HG03342 (cell line): ENCODE measurements at regions not wholly inside any gene's neighbourhood (a gene's known extent, or its start where the extent isn't known, plus 50 kb on each side); places are given as distances from the start of the nearest gene placed in this dataset.

Experiments used
- ATAC-seq: cut with Tn5 transposase; IDR thresholded peaks from one replicate; pipeline ENCODE4 v1.9.1; 2021; ENCODE audit warnings: mild to moderate bottlenecking, moderate library complexity; ENCODE audit not compliant: unreplicated experiment

DNA sequence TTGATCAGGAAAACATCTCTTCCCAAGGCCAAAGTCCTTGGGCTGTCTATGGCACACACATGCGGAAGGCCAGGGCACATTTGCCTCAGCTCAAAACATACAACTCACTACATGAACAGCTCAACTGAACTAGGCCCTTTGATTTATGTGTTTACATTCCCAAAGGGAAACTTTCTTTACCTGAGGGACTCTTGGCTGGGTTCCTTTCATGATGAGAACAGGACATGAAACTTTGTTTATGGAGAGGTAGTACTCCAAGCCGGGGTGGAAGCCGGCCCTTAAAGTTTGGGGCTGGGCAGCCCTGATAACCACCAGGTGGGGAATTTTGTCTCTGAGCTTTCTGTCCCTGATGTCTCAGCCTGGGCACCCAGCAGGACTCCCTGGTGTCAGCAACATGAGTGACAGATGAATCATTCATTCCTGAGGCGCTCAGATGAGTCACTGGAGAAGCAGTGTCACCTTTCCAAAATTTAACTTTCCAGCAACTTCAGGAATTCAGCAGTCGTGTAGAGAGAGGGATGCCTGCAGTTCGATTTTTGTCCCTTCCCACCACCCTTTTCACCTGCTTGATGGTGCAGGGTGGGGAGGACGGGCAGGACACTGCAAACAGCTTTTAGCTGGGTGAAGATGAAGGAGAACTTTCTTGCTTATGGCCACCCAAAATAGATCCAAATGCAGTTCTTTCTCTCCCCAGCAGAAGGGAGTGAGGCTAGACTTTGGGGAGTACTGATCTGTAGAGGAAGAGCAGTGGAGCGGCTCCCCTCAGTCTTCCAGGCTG is 331.6 kb downstream of the DYSF start:
- no peak for ATAC-seq

DNA sequence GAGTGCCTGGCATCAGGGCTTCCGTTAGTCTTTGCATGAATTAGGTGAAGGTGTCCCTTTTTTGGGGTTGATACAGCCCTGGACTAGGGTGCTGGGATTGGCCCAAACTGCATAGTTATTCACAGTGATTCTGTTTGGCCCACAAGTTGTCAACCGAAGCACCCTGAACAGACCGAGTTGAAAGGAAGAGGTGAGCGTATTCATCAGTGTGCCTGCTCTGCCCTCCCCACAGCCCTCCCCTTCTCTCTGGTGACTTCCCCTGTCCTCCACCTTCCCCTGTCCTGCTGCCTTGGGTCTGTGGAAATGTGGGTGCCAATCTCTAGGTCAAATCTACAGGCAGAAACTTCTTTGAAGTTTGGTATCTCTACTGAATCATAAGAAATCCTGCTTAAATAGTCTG is 330.5 kb downstream of the DYSF start:
- no peak for ATAC-seq

DNA sequence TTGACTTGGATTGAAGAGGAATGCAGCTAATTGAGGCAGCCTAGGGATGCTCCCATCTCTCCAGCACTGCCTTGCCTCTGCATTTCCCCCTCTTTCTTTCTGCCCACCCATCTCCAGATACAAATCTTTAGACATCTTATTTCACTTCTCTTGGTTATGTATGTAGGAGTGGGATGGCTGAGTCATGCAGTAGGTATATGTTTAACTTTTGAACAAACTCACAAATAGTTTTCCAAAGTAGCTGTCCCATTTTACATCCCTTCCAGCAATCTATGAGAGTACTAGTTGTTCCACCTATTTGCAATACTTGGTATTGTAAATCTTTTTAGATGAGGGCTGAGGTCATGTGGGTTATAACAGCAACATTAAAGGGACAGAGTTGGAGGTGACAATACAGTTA is 329.9 kb downstream of the DYSF start:
- no peak for ATAC-seq

DNA sequence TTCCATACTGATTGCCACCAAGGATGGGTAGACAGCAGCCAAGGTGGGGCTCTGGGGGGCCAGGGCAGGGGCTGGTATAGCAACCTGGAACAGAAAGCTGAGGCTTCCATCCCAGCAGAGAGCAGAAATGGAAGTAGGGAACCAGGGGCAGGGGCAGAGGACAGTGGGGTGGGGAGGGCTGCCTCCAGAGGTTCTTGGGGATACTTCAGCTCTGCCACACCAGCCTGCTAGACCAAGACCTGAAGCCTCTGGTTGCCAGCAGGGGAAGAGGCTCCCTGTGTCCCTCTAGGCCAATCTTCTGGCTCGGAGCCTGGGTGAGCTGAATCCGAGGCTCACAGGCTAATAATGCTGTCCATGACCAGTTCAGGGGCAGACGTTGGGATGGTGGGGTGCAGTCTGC is 329.0 kb downstream of the DYSF start:
- ATAC-seq: no peak

DNA sequence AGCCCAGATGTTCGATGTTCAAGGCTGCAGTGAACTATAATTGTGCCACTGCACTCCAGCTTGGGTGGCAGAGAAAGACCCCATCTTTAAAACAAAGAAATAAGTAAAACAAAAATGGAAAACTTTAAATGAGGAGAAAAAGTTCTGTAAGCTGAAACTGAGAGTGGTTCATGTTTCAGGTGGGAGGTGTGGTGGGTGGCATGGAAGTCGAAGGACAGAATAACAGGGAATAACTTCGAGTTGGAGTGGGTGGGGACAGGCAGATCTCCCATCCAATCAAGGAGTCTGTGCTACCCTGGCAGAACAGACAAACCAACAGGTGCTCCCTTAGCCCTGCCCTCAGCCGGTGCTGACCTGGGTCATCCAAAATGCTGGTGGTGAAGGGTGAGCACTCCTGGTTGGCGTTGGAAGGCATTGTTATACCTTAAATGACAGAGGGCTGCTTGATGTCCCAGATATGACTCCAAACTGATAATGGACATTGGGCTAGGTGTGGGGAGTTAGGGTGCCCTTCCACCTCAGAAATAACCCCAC is 328.4 kb downstream of the DYSF start:
- no peak for ATAC-seq

DNA sequence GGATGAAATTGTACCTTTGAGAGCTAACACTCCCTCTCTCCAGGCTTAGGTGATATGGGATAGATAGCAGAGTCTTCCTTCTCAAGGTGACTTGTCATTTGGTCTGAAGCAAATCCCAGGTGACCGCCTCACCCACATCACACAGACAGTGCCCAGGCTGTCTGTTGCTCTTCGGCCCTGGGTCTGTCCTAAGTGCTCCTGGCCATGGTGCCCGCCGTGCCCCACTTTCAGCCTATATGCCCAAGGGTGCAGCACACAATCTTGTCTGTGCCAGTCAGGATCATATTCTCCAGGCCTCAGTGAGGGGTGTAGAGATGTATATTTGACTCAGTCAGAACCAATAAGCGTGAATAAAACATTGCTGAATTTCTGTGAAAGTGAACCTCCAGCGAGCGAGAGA is 326.8 kb downstream of the DYSF start:
- no peak for ATAC-seq

DNA sequence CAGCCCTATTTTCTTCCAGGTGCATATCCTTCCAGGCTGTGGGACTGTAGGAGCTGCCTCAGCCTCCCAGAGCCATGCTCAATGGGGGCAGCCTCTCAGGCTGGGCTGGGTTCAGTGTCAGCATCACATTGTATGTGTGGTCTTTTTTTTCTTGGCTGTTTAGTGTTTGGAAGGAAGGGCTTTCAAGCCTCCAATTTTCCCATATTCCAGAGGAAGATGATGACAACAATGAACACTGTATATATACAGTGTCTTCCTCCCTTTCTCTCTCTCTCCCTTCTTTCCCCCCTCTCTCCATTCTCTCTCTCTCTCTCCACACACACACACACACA is 326.4 kb downstream of the DYSF start:
- ATAC-seq: no peak

DNA sequence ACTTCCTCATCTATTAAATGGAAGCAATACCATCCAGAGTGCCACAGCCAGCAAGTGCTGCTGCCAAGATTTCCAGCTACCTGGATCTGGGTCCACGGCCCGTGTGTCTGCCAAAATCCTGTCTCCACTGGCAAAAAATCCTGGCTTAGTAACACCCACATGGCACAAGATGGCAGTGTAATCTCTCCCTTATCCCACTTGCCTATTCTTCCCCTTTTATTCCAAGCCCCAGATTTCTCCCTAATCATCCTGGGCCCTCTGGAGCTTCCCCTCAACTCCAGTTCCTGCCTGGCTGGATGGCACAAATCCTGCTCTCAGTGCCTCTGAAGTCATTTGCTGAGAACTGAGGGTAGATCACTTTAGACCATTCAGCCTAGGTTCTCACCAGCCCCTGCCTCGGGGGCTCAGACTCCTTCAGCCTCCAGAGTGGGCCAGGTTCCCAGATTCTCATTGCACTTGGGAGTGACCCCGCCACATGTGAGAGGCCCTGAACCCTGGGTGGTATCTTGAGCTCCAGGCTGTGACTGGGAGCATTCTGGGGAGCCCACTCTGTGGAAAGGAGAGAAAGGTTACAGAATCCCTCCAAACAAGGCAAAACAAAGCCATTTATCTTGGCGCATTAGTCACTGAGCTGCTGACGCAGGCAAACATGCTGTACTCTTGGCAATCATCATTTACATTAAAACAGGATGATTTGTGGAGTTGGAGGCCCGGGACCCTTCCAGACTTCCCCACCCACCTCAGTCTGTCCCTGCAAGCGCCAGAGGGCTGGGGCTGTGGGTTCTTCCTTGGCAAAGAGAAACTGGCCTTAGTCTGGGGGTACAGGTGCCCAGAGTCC is 325.8 kb downstream of the DYSF start:
- no peak for ATAC-seq

DNA sequence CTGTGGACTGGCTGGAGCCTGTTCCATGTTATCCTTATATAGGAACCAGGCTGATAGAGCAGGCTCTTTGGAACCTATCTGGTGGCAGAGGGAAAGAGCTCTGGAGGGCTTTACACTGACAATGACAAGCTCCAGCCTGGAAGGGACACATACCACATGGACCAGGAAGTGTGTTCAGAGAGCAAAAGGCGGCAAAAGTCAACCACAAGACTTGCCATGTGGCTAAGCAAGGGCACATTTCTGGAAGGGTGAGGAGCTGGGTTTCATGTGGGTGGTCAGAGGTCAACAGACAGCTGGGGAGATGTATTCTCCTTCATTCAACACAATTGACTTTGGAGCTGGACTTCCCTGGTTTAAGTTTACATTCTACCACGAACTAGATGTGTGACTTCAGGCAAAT is 325.2 kb downstream of the DYSF start:
- ATAC-seq: no peak

DNA sequence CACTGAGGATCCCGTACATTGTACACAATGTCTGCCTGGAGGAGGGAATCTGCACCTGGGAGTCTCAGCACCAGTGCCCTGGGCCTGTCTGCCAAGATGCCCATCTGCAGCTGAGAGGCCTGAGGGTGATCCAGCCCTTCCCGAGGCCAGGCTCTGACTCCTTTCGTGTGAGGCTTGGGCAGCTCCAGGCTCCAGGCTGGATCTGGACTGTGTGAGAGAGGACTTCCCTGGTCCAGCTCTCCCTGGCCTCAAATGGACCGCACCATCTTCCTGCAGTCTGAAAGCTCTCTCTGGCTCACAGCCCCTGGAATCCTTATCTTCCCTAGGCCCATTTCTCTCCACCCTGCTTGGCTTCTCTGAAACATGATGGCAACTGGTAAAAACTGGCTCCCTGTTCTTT is 324.6 kb downstream of the DYSF start:
- no peak for ATAC-seq

DNA sequence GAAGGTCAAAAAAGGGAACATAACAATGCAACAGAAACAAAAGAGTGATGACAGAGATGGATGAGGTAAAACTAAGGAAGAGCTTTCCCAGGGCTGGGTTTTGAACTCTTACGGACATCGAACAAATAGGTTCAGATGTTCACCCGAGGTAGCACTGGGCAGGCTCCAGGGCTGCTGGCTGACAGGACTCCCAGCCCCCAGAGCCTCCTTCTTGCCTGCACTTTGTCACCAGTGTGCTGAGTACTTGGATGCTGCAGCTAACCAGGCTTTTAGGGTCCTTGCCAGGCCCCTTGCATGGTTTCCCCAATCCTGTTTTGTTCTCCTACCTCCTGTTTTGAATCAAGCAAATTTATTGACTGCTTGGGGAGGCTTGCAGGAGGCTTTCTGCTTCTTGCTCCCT is 322.9 kb downstream of the DYSF start:
- no peak for ATAC-seq

DNA sequence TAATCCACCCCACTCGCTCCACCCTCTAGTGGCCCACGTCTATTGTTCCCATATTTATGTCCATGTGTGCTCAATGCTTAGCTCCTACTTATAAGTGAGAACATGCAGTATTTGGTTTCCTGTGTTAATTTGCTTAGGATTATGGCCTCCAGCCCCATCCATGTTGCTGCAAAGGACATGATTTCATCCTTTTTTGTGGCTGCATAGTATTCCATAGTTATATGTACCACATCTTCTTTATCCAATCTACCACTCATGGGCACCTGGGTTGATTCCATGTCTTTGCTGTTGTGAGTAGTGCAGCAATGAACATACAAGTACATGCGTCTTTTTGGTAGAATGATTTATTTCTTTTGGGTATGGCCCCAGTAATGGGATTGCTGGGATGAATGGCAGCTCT is 319.9 kb downstream of the DYSF start:
- no peak for ATAC-seq

DNA sequence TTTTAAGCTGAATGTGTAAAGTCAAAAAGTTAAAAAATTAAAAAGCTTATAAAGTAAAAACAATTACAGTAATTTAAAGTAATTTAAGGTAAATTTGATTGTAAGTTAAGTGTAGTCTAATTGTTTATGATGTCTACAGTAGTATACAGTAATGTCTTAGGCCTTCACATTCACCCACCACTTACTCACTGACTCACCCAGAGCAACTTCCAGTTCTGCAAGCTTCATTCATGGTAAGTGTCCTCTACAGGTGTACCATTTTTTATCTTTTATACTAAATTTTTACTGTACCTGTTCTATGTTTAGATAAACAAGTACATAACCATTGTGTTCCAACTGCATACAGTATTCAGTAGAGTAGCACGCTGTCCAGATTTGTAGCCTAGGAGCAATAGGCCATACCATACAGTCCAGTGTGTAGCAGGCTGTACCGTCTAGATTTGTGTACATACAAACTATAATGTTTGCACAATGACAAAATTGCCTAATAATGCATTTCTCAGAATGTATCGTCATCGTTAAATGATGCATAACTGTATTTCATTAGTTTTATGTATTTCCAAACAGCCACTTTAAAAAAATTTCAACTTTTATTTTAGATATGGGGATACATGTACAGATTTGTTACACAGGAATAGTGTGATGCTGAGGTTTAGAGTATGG is 319.3 kb downstream of the DYSF start:
- ATAC-seq: no peak

DNA sequence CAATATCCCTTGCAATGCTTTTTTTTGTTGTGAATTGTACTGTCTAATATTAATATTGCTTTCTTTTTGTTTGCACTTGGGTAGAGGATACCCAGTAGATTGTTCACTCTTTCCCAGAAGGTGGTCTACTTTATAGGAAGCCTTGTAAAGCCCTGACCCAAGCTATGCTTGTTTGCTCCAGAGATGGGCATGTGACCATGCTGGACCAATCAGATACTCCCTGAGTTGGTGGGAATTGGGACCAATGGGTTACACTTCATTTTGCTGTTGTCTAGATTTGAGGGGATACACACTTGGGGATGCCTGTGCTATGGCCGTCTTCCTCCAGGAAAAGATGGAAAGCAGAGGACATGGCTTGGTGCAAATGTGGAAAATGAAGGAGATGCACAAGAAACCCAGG is 314.3 kb downstream of the DYSF start:
- ATAC-seq: no peak

DNA sequence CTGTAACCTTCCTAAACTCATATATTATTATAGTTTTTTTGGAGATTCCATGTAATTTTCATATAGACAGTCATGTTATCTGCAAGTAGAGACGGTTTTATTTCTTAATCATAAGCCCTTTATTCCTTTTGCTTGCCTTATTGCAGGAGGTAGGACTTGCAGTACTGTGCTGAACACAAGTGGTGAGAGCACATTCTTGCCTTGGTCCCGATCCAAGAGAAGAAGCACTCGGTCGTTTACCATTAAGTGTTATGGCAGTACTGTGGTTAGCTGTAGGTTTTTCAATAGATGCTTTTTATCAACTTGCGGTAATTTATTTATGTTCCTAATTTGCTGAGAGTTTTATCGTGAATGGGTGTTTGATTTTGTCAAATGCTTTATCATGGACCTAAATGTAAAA is 305.7 kb downstream of the DYSF start:
- no peak for ATAC-seq

DNA sequence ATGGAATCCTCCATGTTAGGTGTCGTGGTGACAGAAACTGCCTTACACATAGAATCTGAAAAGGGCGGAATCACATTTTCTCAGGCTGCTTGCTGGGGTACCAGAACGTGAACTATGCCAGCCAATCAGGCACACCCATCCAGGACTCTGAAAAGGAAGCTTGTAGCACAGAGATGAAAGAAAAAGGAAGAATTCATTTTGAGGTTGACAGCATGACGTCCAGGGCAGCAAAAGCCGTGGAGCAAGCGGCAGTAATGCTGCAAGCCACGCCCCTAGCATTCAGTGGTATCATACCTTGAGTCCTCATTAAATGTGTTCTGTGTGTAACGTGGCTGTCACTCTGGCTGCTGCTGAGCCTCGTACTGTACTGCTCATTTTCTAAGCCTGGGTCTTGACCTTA is 304.0 kb downstream of the DYSF start:
- no peak for ATAC-seq

DNA sequence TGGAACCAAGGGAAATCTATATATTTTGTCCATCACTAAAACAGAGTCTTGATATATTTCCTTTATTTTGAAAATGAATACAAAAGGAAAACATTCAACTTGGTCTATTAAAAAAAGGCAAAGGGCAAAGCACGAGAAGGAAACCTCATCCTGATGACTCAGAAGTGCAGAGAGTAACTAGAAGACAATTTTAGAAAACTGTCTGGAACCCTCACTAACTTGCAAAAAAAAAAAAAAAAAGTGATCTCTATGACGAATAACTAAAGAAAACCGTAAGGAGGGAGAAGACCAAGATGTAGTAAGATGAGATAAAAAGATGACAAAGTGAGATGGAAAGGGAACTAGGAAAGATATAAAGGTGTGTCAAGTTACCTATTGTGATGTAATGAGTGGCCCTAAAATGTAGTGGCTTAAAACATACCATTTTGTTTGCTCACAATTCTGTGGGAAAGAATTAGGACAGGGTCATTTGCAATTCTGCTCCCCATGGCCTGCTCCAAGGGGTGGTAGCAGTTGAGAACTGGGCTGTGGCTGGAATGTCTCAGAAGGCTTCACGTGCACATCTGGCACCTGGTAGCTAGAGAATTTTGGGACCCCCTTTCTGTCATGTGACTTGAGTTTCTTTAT is 303.0 kb downstream of the DYSF start:
- ATAC-seq: no peak

DNA sequence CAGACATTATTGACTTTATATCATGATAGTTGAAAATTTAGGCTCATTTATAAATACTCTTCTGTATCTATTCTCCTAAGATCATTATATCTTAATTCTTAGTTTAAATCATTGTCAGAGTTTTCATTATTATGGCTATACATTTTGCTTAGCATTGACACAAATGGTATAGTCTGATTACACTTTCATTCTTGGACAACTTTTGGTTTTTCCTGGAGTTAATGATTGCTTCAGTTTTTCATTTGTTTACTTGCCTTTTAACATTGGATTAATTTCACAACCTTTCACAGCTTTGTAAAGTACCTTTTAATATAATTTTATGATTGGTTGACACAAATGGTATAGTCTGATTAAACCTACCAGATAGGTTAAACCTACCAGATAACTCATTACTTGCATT is 298.2 kb downstream of the DYSF start:
- ATAC-seq: no peak

DNA sequence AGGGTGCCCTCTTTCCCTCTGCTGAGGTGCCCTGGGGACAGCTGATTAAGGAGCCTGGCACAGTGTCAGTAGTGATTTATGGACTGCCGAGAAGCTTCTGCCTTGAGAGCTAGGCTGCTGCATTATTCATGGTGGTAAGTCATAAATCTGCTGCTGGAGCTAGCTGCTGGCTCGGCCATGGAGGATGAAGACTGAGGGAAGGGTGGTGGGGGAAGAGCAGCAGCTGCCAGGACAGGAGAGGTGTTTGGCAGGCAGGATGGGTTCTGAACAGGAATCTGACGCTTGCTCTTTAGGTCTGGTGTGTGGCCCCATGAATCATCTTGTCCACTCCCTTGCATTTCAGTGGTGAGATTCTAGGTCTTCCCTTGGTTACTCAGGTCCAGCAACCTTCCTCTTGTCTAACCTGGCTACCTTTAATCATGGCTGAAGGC is 296.3 kb downstream of the DYSF start:
- no peak for ATAC-seq

DNA sequence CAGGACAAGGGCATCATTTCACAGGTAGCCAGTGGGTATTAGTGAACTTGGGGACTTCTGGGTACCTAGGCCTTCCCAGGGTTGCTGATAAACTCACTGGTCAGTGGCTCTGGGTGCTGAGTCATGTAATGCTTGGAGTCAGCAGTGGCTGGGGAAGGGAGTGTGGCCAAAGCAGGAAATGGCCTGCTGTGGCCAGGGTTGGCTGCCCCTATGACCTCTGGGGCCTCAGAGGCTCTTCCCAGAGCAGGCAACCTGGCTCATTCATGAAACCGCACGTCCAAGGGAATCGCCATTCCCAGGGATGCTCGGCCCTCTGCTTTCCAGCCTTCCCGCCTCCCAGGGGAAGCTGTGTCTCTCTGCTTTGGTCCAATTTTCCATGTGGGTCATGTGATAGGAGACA is 294.9 kb downstream of the DYSF start:
- no peak for ATAC-seq

DNA sequence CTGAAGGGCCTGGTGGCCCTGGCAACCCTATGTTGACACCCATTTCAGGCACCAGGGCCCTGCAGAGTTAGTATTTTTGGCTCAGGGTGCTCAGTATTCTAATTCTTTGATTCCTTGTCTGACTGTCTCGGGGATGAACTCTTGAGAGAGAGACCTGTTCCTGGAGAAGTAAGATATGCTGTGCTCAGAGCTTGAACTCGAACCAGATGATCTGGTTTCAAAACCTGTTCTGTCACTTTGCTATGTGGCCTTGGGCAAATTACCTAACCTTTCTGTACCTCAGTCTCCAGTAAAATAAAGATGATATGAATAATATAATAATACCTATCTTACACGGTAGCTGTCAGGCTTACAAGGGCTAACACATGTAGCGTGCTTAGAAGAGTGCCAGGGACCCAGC is 294.2 kb downstream of the DYSF start:
- no peak for ATAC-seq
